GM19452 (cell line): ENCODE measurements at regions not wholly inside any gene's neighbourhood (a gene's known extent, or its start where the extent isn't known, plus 50 kb on each side); places are given as distances from the start of the nearest gene placed in this dataset.
"Not testable (repeated sequence)": the region's sequence is repeated elsewhere in the genome, so short reads cannot be mapped to it uniquely, and the experiment has no call there.

ENCODE experiments used
- ATAC-seq: cut with Tn5 transposase; IDR thresholded peaks from one replicate; pipeline ENCODE4 v1.9.1; 2021; ENCODE audit not compliant: unreplicated experiment

GRCh38 chr16:87041286-87041685 lies 275.9 kb downstream of the C16orf95 start:
- no peak for ATAC-seq

GRCh38 chr16:87042551-87043230 lies 274.5 kb downstream of the C16orf95 start:
- ATAC-seq: no peak

GRCh38 chr16:87043231-87044031 lies 273.8 kb downstream of the C16orf95 start:
- no peak for ATAC-seq

GRCh38 chr16:87044032-87044382 lies 273.2 kb downstream of the C16orf95 start:
- ATAC-seq: no peak

- no peak for ATAC-seq
Measured at GRCh38 chr16:87044829-87045228, 272.4 kb downstream of the C16orf95 start.

GRCh38 chr16:87045466-87046216 lies 271.6 kb downstream of the C16orf95 start:
- ATAC-seq: no peak

GRCh38 chr16:87046235-87046634 lies 271.0 kb downstream of the C16orf95 start:
- ATAC-seq: no peak

GRCh38 chr16:87047221-87048037 lies 269.8 kb downstream of the C16orf95 start:
- ATAC-seq: no peak

- ATAC-seq: no peak
Measured at GRCh38 chr16:87048038-87048729, 269.0 kb downstream of the C16orf95 start.

- no peak for ATAC-seq
Measured at GRCh38 chr16:87048730-87049115, 268.5 kb downstream of the C16orf95 start.

- ATAC-seq: not testable (repeated sequence)
Measured at GRCh38 chr16:87049216-87049615, 268.0 kb downstream of the C16orf95 start.

- ATAC-seq: no peak
Measured at GRCh38 chr16:87050142-87050541, 267.1 kb downstream of the C16orf95 start.

- ATAC-seq: no peak
Measured at GRCh38 chr16:87051526-87052320, 265.5 kb downstream of the C16orf95 start.

GRCh38 chr16:87052506-87052905 lies 264.7 kb downstream of the C16orf95 start:
- no peak for ATAC-seq

- ATAC-seq: no peak
Measured at GRCh38 chr16:87053016-87053982, 263.9 kb downstream of the C16orf95 start.

- no peak for ATAC-seq
Measured at GRCh38 chr16:87054154-87054553, 263.0 kb downstream of the C16orf95 start.

- no peak for ATAC-seq
Measured at GRCh38 chr16:87054856-87055255, 262.3 kb downstream of the C16orf95 start.

- no peak for ATAC-seq
Measured at GRCh38 chr16:87056083-87056482, 261.1 kb downstream of the C16orf95 start.
